ENCODE measurements at regions not wholly inside any gene's neighbourhood (a gene's known extent, or its start where the extent isn't known, plus 50 kb on each side); places are given as distances from the start of the nearest gene placed in this dataset.

- WGBS, 4 donors = 67 to 87% (median 74%) methylated on average over 5 of the region's 5 CpGs; no CpG with 5 or more reads in 1 of the 4 donors
- intact Hi-C loops (cut with DNase I) = no loop called here
- Histone ChIP-seq H3K9me3 (replicated peaks in 1 of 3) (no peaks in the 10 kb centered on the region), H3K27ac (no peak overlapping the region), H3K27me3 (no peaks in the 10 kb centered on the region), H3K36me3 (replicated peaks in 1 of 2) (no peaks in the 10 kb centered on the region), H3K4me1 (replicated peaks in 1 of 2) (peaks cover 0 to 6% of the 10 kb centered on the region in 2 donors), H3K4me3 (no peak overlapping the region)
- DNase-seq = peak in 1 of 7 donors; percentile 3
- no peak for TF ChIP-seq POLR2A (IDR thresholded peaks at IDR 0.05)
- no peak for TF ChIP-seq CTCF (IDR thresholded peaks at IDR 0.05)
Observed at GRCh38 chr6:33856655-33857054, 52.9 kb upstream of the MLN start.

GRCh38 chr6:33856031-33856590, 52.3 kb upstream of the MLN start:
- H3K9me3 ChIP-seq (replicated peaks in 1 of 3) = no peaks in the 10 kb centered on the region
- 51 to 90% (median 81%) methylated on average over 2 to 6 of the region's 6 CpGs for WGBS, 4 donors
- peaks cover 0 to 6% of the 10 kb centered on the region in 2 donors for H3K4me1 ChIP-seq (replicated peaks in 1 of 2)
- intact Hi-C loops (cut with DNase I) = no loop called here
- no peak overlapping the region for H3K4me3 ChIP-seq
- H3K27me3 ChIP-seq = no peaks in the 10 kb centered on the region
- H3K27ac ChIP-seq = no peak overlapping the region
- no peak for DNase-seq
- no peak for TF ChIP-seq POLR2A (IDR thresholded peaks at IDR 0.05)
- TF ChIP-seq CTCF (IDR thresholded peaks at IDR 0.05) = no peak
- no peaks in the 10 kb centered on the region for H3K36me3 ChIP-seq (replicated peaks in 1 of 2)

- no peaks in the 10 kb centered on the region for H3K36me3 ChIP-seq (replicated peaks in 1 of 2)
- 38 to 41% (median 41%) methylated on average over 14 of the region's 14 CpGs for WGBS, 4 donors
- no peaks in the 10 kb centered on the region for H3K27me3 ChIP-seq
- intact Hi-C loops (cut with DNase I) = no loop called here
- H3K4me3 ChIP-seq = no peak overlapping the region
- no peaks in the 10 kb centered on the region for H3K9me3 ChIP-seq (replicated peaks in 1 of 3)
- no peak for DNase-seq
- TF ChIP-seq CTCF (IDR thresholded peaks at IDR 0.05) (no peak), POLR2A (IDR thresholded peaks at IDR 0.05) (no peak)
- no peaks in the 10 kb centered on the region for H3K4me1 ChIP-seq (replicated peaks in 1 of 2)
- no peak overlapping the region for H3K27ac ChIP-seq
Observed at GRCh38 chr6:33854572-33855030, 50.8 kb upstream of the MLN start.

- Histone ChIP-seq H3K36me3 (replicated peaks in 1 of 2) (no peaks in the 10 kb centered on the region), H3K4me3 (no peak overlapping the region), H3K27ac (no peak overlapping the region), H3K9me3 (replicated peaks in 1 of 3) (no peaks in the 10 kb centered on the region), H3K4me1 (replicated peaks in 1 of 2) (no peaks in the 10 kb centered on the region), H3K27me3 (no peaks in the 10 kb centered on the region)
- TF ChIP-seq CTCF (IDR thresholded peaks at IDR 0.05) = no peak
- TF ChIP-seq POLR2A (IDR thresholded peaks at IDR 0.05) = no peak
- WGBS, 4 donors = 69 to 85% (median 78%) methylated on average over 3 of the region's 3 CpGs
- no peak for DNase-seq
- intact Hi-C loops (cut with DNase I) = no loop called here
Observed at GRCh38 chr6:33853736-33854135, 49.9 kb upstream of the MLN start.

Small RNA genes in the stretch of these regions (microRNA-seq; reads per million reads assigned to microRNA genes)
- gene MIR7159 = 0 reads per million in 3 donors

Small RNA genes in the stretch of these regions (small RNA-seq; reads per million reads assigned to genes)
- gene AL138889.2 (0 reads per million in 2 donors), gene MIR7159 (0 reads per million in 2 donors)

Data from adrenal gland (tissue), 9 donors.